SJSA1 (cell line): ENCODE measurements at regions not wholly inside any gene's neighbourhood (a gene's known extent, or its start where the extent isn't known, plus 50 kb on each side); places are given as distances from the start of the nearest gene placed in this dataset.
"Not testable (repeated sequence)": the region's sequence is repeated elsewhere in the genome, so short reads cannot be mapped to it uniquely, and the experiment has no call there.

Experiments used
- DNase-seq, 2 experiments: peaks; one replicate each; pipeline ENCODE4 v3.0.0-alpha.2; 2015 to 2020; ENCODE audit warnings: low spot score in 2 of 2, low read depth in 1 of 2
- H3K27ac ChIP-seq: fragments of 250-450 bp; sonication (Bioruptor Pico); 2 replicates; pipeline ENCODE4 v1.5.1; 2020; ENCODE audit warnings: mild to moderate bottlenecking, moderate library complexity
- H3K27me3 ChIP-seq: fragments of 250-450 bp; sonication (Bioruptor Pico); replicated peaks from 2 replicates; pipeline ENCODE4 v1.5.1; 2020; ENCODE audit warnings: mild to moderate bottlenecking, moderate library complexity
- H3K36me3 ChIP-seq: fragments of 250-450 bp; sonication (Bioruptor Pico); 2 replicates; pipeline ENCODE4 v1.5.1; 2020; ENCODE audit warnings: mild to moderate bottlenecking
- H3K4me1 ChIP-seq: fragments of 250-450 bp; sonication (Bioruptor Pico); replicated peaks from 2 replicates; pipeline ENCODE4 v1.6.1; 2021; ENCODE audit warnings: mild to moderate bottlenecking
- H3K4me3 ChIP-seq: fragments of 250-450 bp; sonication (Bioruptor Pico); 2 replicates; pipeline ENCODE4 v1.5.1; 2020; ENCODE audit warnings: mild to moderate bottlenecking
- H3K9me3 ChIP-seq: fragments of 250-450 bp; sonication (Bioruptor Pico); replicated peaks from 2 replicates; pipeline ENCODE4 v1.5.1; 2020; ENCODE audit warnings: mild to moderate bottlenecking

DNA sequence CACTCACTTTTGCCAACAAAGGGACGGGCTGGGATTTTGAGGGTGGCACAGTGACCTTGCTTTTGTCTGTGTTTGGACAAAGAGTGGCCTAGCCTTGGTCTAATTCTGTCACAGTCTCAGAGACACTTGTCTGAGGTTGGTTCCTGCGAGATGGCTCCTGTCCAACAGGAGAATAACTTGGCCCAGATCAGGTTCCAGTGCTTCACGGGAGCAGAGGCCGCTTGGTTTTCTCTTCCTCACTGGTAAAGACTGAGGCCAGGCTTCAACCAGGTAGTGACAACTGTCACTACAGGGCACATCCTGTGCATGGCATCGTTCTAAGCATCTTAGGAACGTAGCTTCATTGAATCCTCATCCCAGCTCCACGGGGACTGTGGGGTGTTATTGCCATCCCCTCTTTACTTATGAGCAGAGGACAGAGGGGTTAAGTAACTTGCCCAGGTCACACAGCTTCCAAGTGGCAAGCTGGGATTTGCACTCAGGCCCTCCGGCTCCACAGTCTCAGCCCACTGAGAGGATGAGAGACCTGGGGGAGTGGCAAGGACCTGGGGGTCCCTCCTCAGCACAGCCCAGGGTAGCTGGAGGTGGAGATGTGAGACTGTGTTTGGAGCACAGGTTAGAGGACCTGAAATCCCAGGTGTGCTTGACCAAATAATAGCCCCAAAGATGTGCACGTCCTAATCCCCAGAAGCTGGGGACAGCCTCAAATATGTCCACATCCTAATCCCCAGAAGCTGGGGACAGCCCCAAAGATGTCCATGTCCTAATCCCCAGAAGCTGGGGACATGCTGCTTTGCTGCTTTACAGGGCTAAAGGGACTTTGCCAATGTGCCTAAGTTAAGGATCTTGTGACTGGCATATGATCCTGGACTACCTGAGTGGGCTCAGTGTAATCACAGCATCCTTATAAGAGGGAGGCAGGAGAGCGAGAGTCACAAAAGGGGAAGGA is 179.2 kb upstream of the RTL1 start:
- DNase-seq = no peak
- Histone ChIP-seq H3K9me3 (0 out of 2 replicates have a peak, but pooled peaks cover 2% of the 10 kb centered on the region), H3K27me3 (no peaks in the 10 kb centered on the region), H3K36me3 (no peaks in the 10 kb centered on the region), H3K27ac (no peak overlapping the region), H3K4me3 (no peak overlapping the region), H3K4me1 (no peaks in the 10 kb centered on the region)

DNA sequence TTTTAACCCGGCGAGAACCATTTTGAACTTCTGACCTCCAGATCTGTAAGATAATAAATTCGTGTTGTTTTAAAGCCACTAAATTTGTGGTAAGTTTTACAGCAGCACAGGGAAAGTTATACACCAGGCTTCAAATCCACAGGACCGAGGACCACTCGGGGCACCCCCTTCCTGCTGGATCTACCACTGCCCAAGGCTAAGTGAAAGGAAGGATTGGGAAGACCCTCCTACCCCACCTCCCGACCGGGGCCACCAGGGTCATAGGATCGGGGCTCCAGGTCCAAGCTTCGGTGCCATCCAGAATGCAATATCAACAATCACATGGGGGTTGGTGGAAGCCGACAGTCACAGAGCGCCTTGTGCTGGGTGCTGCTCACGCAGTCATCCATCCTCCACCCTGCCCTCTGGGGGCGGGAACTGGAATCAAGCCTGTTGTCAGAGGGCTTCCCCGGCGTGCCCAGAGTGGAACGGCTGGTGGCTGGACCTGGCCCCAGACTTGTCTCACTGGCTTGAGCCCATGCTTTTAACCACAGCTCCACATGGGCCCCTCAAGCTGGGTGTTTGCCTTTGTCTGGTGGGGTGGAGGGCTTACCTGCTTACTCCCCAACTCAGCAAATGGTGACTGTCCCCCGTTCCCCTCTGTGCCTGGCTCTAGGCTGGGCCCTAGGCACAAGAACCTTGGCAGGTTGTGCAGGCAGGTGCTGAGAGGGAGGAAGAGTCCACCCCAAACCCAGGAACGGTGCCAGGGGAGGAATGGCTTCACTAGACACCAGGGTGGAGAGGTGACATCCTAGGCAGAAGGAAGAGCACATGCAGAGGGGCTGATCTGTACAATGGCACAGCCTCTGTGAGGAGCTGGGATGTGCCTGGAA is 180.3 kb upstream of the RTL1 start:
- peak in 1 of 2 experiments; percentile 36 for DNase-seq
- Histone ChIP-seq H3K4me3 (no peak overlapping the region), H3K36me3 (no peaks in the 10 kb centered on the region), H3K27ac (no peak overlapping the region), H3K9me3 (0 out of 2 replicates have a peak, but pooled peaks cover 2% of the 10 kb centered on the region), H3K27me3 (no peaks in the 10 kb centered on the region), H3K4me1 (no peaks in the 10 kb centered on the region)

DNA sequence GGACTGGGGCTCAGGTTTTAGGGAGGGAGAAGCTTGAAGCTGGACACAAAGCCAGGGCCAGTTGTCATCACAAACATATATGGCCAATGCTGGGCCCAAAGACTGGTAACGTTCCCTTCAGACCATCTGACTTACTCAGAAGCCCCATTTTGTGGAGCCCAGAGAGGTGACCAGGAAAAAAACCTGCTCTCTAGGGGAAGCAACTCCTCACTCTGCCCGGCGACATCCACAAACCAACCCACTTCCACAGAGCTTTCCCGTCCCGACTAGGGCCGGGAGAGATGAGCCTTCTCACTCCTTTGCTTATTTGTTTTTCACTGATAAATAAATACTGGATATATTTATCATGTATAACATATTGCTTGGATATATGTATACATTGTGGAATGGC is 180.9 kb upstream of the RTL1 start:
- H3K4me3 ChIP-seq = no peak overlapping the region
- H3K9me3 ChIP-seq = 0 out of 2 replicates have a peak, but pooled peaks cover 2% of the 10 kb centered on the region
- DNase-seq = peak in 1 of 2 experiments; percentile 25
- no peaks in the 10 kb centered on the region for H3K27me3 ChIP-seq
- H3K4me1 ChIP-seq = no peaks in the 10 kb centered on the region
- H3K27ac ChIP-seq = no peak overlapping the region
- no peaks in the 10 kb centered on the region for H3K36me3 ChIP-seq

DNA sequence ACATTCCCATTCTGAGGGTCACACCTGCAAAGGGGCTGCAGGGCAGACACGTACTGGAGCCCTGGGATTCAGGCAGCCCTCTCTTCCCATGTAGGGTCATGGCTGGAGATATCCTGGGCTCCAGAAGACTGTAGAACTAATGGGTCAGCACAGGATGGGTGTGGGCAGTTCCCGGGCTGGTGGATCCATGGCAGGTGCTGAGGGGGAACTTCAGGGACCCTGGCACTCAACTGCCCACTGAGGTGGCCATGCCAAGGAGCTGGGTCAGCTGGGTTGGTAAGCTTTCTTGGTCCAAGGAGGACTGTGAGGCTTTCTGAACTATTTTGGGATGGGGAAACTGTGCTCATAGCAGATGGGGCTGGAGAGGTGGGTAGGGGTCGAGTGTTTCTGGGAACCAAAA is 183.4 kb upstream of the RTL1 start:
- Histone ChIP-seq H3K4me1 (no peaks in the 10 kb centered on the region), H3K27ac (no peak overlapping the region), H3K36me3 (no peaks in the 10 kb centered on the region), H3K4me3 (no peak overlapping the region), H3K27me3 (no peaks in the 10 kb centered on the region), H3K9me3 (no peaks in the 10 kb centered on the region)
- DNase-seq = no peak

DNA sequence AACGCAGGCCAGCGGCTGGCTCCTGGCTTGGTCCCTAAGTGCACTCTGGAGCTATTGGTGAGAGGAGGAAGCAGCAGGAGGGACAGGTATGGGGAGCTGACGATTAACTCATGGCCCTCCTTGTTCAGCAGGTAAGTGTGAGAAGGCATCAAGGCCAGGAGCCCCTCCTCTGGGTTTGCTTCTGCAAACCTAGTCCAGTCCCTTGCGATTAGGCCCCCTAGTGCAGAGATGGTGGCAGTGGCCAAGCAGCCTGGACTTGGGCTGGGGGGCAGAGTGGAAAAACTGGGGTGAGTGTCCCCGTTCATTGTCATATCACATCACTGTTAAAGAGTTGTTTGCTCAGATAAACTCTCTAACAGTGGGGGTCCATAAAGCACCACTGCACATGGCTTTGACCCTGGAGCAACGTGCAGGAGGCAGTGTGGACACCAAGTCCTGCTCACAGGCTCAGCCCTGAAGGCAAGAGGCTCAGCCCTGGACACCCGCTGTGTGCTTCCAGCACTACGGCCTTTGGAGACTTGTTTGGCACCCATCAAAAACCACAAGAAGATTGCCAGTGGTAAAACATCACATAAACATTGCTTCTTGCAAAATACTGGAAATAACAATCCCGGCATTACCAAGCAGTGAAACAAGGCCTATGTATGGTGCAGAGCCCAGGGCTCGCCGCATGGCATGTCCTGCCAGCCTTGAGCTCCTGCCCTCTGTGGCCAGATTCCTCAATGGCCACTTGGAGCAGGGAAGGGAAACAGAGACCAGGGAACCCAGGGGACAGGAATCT is 184.3 kb upstream of the RTL1 start:
- H3K9me3 ChIP-seq = no peaks in the 10 kb centered on the region
- no peaks in the 10 kb centered on the region for H3K27me3 ChIP-seq
- DNase-seq = no peak
- H3K4me3 ChIP-seq = no peak overlapping the region
- no peaks in the 10 kb centered on the region for H3K4me1 ChIP-seq
- H3K36me3 ChIP-seq = no peaks in the 10 kb centered on the region
- no peak overlapping the region for H3K27ac ChIP-seq

DNA sequence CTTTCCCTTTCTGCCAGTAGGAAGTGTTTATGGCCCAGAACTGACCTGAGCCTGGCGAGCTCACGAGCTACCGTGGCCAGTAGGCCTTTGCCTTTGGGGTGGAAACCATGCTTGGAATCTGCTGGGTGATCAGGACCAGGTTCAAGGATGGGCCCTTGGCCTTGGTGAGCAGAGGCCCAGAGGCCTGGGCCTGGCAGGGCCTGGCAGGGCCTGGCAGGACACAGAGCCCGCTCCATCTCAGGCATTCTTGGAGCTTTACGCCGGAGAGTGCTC is 184.8 kb upstream of the RTL1 start:
- Histone ChIP-seq H3K27me3 (no peaks in the 10 kb centered on the region), H3K27ac (no peak overlapping the region), H3K9me3 (no peaks in the 10 kb centered on the region), H3K36me3 (no peaks in the 10 kb centered on the region), H3K4me1 (no peaks in the 10 kb centered on the region), H3K4me3 (no peak overlapping the region)
- no peak for DNase-seq

DNA sequence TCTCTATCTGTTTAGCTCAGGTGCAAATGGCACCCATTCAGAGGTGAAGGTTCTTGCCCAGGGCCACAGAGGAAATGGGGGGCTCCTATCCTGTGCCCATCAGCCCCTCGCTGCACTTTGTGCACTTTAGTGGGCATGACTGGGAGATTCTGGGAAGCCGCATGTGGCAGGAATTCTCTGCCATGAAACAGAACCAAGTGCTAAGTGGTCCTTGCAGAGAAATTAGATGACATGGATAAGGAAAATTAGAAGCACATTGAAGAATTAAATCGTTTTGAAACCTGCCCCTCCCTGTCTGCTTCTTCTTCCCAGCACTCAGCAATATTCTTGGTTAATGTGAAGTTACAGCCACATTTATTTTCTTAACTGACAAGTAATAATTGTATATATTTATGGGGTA is 185.2 kb upstream of the RTL1 start:
- Histone ChIP-seq H3K27ac (no peak overlapping the region), H3K4me1 (no peaks in the 10 kb centered on the region), H3K9me3 (no peaks in the 10 kb centered on the region), H3K36me3 (no peaks in the 10 kb centered on the region), H3K27me3 (no peaks in the 10 kb centered on the region), H3K4me3 (no peak overlapping the region)
- DNase-seq = no peak

DNA sequence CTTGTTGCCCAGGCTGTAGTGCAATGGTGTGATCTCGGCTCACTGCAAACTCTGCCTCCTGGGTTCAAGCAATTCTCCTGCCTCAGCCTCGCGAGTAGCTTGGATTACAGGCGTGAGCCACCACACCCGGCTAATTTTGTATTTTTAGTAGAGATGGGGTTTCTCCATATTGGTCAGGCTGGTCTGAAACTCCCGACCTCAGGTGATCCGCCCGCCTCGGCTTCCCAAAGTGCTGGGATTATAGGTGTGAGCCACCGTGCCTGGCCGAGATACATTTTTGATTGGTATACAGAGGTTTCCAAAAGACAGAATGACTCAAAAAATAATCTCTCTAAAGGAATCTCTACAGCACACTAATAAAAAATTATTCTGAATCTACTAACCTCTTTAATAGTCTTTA is 187.0 kb upstream of the RTL1 start:
- not testable (repeated sequence) for H3K27me3 ChIP-seq, H3K9me3 ChIP-seq, DNase-seq, H3K4me1 ChIP-seq, H3K36me3 ChIP-seq, H3K27ac ChIP-seq, H3K4me3 ChIP-seq

DNA sequence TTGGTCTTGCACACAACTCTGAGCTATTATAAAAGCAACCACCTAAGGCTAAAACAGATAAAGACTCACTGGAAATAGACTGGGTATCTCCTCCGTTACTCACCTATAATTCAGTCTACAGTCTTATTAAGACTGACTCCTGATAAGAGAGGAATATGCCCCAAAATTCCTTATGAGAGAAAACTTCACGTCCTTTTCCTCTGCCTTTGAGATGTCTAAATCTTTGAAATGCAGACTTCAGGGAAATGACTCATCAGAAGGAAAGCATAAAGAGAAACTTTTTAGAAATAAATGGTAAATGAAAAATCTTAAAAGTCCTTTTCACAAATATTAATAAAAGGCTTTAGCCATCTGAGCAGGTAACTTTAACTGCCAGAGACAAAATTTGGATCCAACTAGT is 187.5 kb upstream of the RTL1 start:
- no peak for DNase-seq
- H3K9me3 ChIP-seq = no peaks in the 10 kb centered on the region
- no peaks in the 10 kb centered on the region for H3K36me3 ChIP-seq
- no peak overlapping the region for H3K27ac ChIP-seq
- no peak overlapping the region for H3K4me3 ChIP-seq
- H3K27me3 ChIP-seq = no peaks in the 10 kb centered on the region
- no peaks in the 10 kb centered on the region for H3K4me1 ChIP-seq

DNA sequence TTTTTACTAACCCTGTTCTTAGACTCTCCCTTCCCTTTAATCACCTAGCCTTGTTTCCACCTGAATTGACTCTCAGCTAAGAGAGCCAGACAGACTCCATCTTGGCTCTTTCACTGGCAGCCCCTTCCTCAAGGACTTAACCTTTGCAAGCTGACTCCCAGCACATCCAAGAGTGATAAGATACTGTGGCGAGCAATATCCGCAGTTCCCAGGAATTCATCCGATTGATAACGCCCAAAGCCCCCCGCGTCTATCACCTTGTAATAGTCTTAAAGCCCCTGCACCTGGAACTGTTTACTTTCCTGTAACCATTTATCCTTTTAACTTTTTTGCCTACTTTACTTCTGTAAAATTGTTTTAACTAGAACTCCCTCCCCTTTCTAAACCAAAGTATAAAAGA is 191.4 kb upstream of the RTL1 start:
- H3K4me3 ChIP-seq, DNase-seq, H3K27ac ChIP-seq, H3K4me1 ChIP-seq, H3K9me3 ChIP-seq, H3K36me3 ChIP-seq, H3K27me3 ChIP-seq: not testable (repeated sequence)

DNA sequence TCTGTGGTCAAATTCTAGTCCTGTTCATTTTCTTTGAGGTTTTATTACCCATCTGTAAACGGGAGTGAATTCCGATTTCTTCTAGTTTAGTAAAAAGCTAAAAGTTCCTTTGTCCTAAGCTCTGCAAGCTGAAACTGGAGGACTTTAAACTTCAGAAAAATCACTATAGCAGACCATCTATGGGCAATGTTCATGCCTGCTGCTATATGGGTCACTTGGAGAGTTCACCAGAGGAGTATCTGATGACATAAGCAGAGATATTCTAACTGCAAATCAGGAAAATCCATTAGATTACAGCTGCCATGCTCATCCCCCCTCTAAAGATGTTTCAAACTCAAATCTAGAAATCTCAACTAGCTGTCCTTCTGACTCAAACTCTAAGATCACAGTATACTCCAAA is 193.0 kb upstream of the RTL1 start:
- H3K4me3 ChIP-seq = no peak overlapping the region
- H3K4me1 ChIP-seq = no peaks in the 10 kb centered on the region
- no peaks in the 10 kb centered on the region; the same call in 1 of the 2 replicates for H3K27me3 ChIP-seq
- DNase-seq = no peak
- no peak overlapping the region for H3K27ac ChIP-seq
- no peaks in the 10 kb centered on the region for H3K36me3 ChIP-seq
- H3K9me3 ChIP-seq = no peaks in the 10 kb centered on the region

DNA sequence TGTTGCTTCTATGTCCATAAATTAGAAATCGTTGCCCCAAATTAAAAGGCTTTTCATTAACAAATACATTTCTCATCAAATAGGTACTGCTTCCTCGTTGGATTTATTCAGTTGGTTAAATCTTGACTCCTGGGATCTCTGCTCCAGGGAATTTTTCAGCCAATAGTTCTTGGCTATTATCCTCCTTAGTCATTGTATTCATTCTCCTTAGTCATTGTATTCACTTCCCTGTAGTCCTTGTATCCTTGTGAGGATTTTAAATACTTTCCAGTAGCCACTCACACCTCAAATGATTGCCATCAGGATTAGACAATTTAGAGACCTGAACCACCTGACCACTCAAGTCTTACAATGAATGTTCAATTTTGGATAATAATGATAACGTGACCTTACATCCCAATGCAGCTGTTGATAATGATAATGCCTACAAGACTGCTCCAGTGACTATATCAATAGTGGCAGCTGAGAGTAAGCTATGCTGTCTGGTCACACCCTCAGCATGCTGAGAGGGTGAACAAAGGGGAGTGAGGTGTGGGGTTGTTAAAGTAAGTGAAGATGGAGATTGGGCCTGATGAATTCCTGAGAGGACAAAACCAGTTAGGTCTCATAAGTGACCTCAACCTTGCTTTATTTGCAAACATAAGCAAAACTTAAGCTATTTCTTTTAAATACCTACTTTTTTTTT is 193.7 kb upstream of the RTL1 start:
- Histone ChIP-seq H3K27ac (no peak overlapping the region), H3K4me3 (no peak overlapping the region), H3K4me1 (no peaks in the 10 kb centered on the region), H3K9me3 (no peaks in the 10 kb centered on the region), H3K36me3 (no peaks in the 10 kb centered on the region), H3K27me3 (no peaks in the 10 kb centered on the region; the same call in 1 of the 2 replicates)
- DNase-seq = no peak

DNA sequence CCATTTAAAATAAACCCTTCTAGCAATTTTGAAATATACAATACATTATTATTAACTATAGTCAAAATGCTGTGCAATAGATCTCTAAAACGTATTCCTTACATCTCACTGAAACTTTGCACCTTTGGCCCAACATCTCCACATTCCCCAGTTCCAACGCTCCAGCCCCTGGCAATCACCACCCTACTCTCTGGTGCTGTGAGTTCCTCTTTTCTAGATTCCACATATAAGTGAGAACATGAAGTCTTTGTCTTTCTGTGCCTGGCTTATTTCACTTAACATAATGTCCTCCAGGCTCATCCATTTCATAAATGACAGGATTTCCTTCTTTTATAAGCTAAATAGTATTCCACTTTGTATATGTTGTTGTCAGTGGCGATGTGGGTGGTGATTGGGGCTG is 194.7 kb upstream of the RTL1 start:
- no peak overlapping the region for H3K4me3 ChIP-seq
- H3K27me3 ChIP-seq = no peaks in the 10 kb centered on the region; the same call in 1 of the 2 replicates
- DNase-seq = no peak
- no peaks in the 10 kb centered on the region for H3K9me3 ChIP-seq
- H3K36me3 ChIP-seq = no peaks in the 10 kb centered on the region
- H3K4me1 ChIP-seq = no peaks in the 10 kb centered on the region
- H3K27ac ChIP-seq = no peak overlapping the region
